Neural cell (in vitro differentiated cells): ENCODE measurements at regions not wholly inside any gene's neighbourhood (a gene's known extent, or its start where the extent isn't known, plus 50 kb on each side); places are given as distances from the start of the nearest gene placed in this dataset.

Experiments used
- H2AFZ ChIP-seq: fragments of 200-600, 300-800 bp; sonication (generic), shearing (Covaris generic); 2 replicates; pipeline ENCODE4 v1.6.0; 2014; ENCODE audit warnings: low read depth, mild to moderate bottlenecking, antibody characterized with exemption, low read length, moderate library complexity
- H3F3A ChIP-seq: fragments of 200-600 bp; shearing (Covaris generic); 2 replicates; pipeline ENCODE4 v1.6.1; 2016; ENCODE audit warnings: mild to moderate bottlenecking, moderate library complexity, mixed read lengths, antibody characterized with exemption, low read length; ENCODE audit not compliant: insufficient read depth, poor library complexity, severe bottlenecking
- H3K27ac ChIP-seq: fragments of 200-600, 300-800 bp; sonication (generic), shearing (Covaris generic); 2 replicates; pipeline ENCODE4 v1.5.1; 2014; ENCODE audit warnings: mild to moderate bottlenecking, low read length, moderate library complexity
- H3K27me3 ChIP-seq: fragments of 300-800, 200-600 bp; sonication (generic), shearing (Covaris generic); 2 replicates; pipeline ENCODE4 v1.6.0; 2014; ENCODE audit warnings: mild to moderate bottlenecking, low read depth, low read length, moderate library complexity; ENCODE audit not compliant: insufficient read depth
- H3K36me3 ChIP-seq: fragments of 300-800, 200-600 bp; sonication (generic), shearing (Covaris generic); 2 replicates; pipeline ENCODE4 v1.5.1; 2014; ENCODE audit warnings: mild to moderate bottlenecking, antibody characterized with exemption, low read length, moderate library complexity; ENCODE audit not compliant: insufficient read depth
- H3K4me2 ChIP-seq: fragments of 300-800, 200-600 bp; sonication (generic), shearing (Covaris generic); 2 replicates; pipeline ENCODE4 v1.6.0; 2014; ENCODE audit warnings: mild to moderate bottlenecking, low read length
- H3K4me3 ChIP-seq: fragments of 300-800, 200-600 bp; sonication (generic), shearing (Covaris generic); 2 replicates; pipeline ENCODE4 v1.5.1; 2014; ENCODE audit warnings: mild to moderate bottlenecking, low read length, moderate library complexity
- H3K79me2 ChIP-seq: fragments of 200-600 bp; shearing (Covaris generic); replicated peaks from 2 replicates; pipeline ENCODE4 v1.6.0; 2014; ENCODE audit warnings: mild to moderate bottlenecking, low read length, moderate library complexity; ENCODE audit not compliant: insufficient read depth
- H3K9ac ChIP-seq: fragments of 300-800, 200-600 bp; sonication (generic), shearing (Covaris generic); 2 replicates; pipeline ENCODE4 v1.6.1; 2016; ENCODE audit warnings: mild to moderate bottlenecking, low read length, mixed read lengths
- H3K9me2 ChIP-seq: fragments of 200-600 bp; shearing (Covaris generic); 2 replicates; pipeline ENCODE4 v1.6.1; 2016; ENCODE audit warnings: mild to moderate bottlenecking, low read length, mixed read lengths; ENCODE audit not compliant: insufficient read depth
- H3K9me3 ChIP-seq: fragments of 200-600, 300-800 bp; sonication (generic), shearing (Covaris generic); 2 replicates; pipeline ENCODE4 v1.6.1; 2016; ENCODE audit warnings: mild to moderate bottlenecking, mixed run types, low read length, moderate library complexity, mixed read lengths
- H4K20me1 ChIP-seq: fragments of 200-600 bp; shearing (Covaris generic); 2 replicates; pipeline ENCODE4 v1.6.1; 2016; ENCODE audit warnings: mild to moderate bottlenecking, mixed run types; ENCODE audit not compliant: insufficient read depth
- CTCF ChIP-seq: fragments of 450-650 bp; IDR thresholded peaks from 2 replicates; pipeline ENCODE4 v1.5.1; 2014; ENCODE audit warnings: antibody characterized with exemption, mild to moderate bottlenecking, moderate library complexity; ENCODE audit not compliant: poor library complexity, severe bottlenecking
- EP300 ChIP-seq: fragments of 450-650 bp; conservative IDR thresholded peaks from 2 replicates; pipeline ENCODE4 v1.6.1; 2014; ENCODE audit warnings: antibody characterized with exemption, mild to moderate bottlenecking, moderate library complexity; ENCODE audit not compliant: poor library complexity, severe bottlenecking
- EZH2 ChIP-seq: fragments of 200-600, 300-800 bp; shearing (Covaris generic), sonication (generic); IDR thresholded peaks from 2 replicates; pipeline ENCODE4 v1.6.1; 2014; ENCODE audit warnings: antibody characterized with exemption, low read length, borderline replicate concordance, mild to moderate bottlenecking; ENCODE audit not compliant: insufficient read depth, poor library complexity, severe bottlenecking
- MXI1 ChIP-seq: fragments of 450-650 bp; conservative IDR thresholded peaks from 2 replicates; pipeline ENCODE4 v1.6.1; 2014; ENCODE audit warnings: antibody characterized with exemption, mild to moderate bottlenecking; ENCODE audit not compliant: poor library complexity, severe bottlenecking
- POLR2AphosphoS5 ChIP-seq: IDR thresholded peaks from 2 replicates; pipeline ENCODE4 v1.6.1; 2012
- RAD21 ChIP-seq: fragments of 450-650 bp; conservative IDR thresholded peaks from 2 replicates; pipeline ENCODE4 v1.6.1; 2014; ENCODE audit warnings: antibody characterized with exemption, mild to moderate bottlenecking, moderate library complexity
- REST ChIP-seq: IDR thresholded peaks from 2 replicates; pipeline ENCODE4 v1.6.1; 2012; ENCODE audit warnings: borderline replicate concordance
- SMC3 ChIP-seq: fragments of 450-650 bp; conservative IDR thresholded peaks from 2 replicates; pipeline ENCODE4 v1.6.1; 2014; ENCODE audit warnings: antibody characterized with exemption, mild to moderate bottlenecking, moderate library complexity; ENCODE audit not compliant: poor library complexity
- TAF1 ChIP-seq: IDR thresholded peaks from 2 replicates; pipeline ENCODE4 v1.6.1; 2012; ENCODE audit warnings: low read depth

GRCh38 chr1:67890857-67891256 is 57.6 kb upstream of the GNG12 start:
- Histone ChIP-seq H3K9me2 (no peaks in the 10 kb centered on the region), H3K27ac (no peak overlapping the region), H4K20me1 (no peaks in the 10 kb centered on the region), H3K9ac (no peak overlapping the region), H2AFZ (no peak overlapping the region), H3K79me2 (no peaks in the 10 kb centered on the region), H3K4me2 (no peak overlapping the region), H3K36me3 (no peaks in the 10 kb centered on the region), H3K9me3 (no peaks in the 10 kb centered on the region), H3K4me3 (no peak overlapping the region), H3F3A (no peaks in the 10 kb centered on the region), H3K27me3 (no peaks in the 10 kb centered on the region)
- TF ChIP-seq RAD21, result no peak
- no peak for TF ChIP-seq MXI1
- TF ChIP-seq TAF1, result no peak
- TF ChIP-seq CTCF, result no peak
- no peak for TF ChIP-seq POLR2AphosphoS5
- TF ChIP-seq SMC3, result no peak
- TF ChIP-seq EP300, result no peak
- TF ChIP-seq REST, result no peak

GRCh38 chr1:67889953-67890567 is 56.8 kb upstream of the GNG12 start:
- Histone ChIP-seq H3K36me3 (no peaks in the 10 kb centered on the region), H3K27me3 (no peaks in the 10 kb centered on the region), H3K9me3 (no peaks in the 10 kb centered on the region), H3K9me2 (no peaks in the 10 kb centered on the region), H3F3A (no peaks in the 10 kb centered on the region), H2AFZ (no peak overlapping the region), H3K9ac (no peak overlapping the region), H3K27ac (no peak overlapping the region), H3K4me2 (no peak overlapping the region), H4K20me1 (no peaks in the 10 kb centered on the region), H3K79me2 (no peaks in the 10 kb centered on the region), H3K4me3 (no peak overlapping the region)
- no peak for TF ChIP-seq MXI1
- TF ChIP-seq RAD21, result no peak
- TF ChIP-seq SMC3, result no peak
- no peak for TF ChIP-seq EZH2
- no peak for TF ChIP-seq TAF1
- no peak for TF ChIP-seq CTCF
- no peak for TF ChIP-seq POLR2AphosphoS5
- no peak for TF ChIP-seq REST
- TF ChIP-seq EP300, result no peak
